HUES64 (cell line): ENCODE measurements at regions not wholly inside any gene's neighbourhood (a gene's known extent, or its start where the extent isn't known, plus 50 kb on each side); places are given as distances from the start of the nearest gene placed in this dataset.

ENCODE experiments used
- H3K27ac ChIP-seq: 2 replicates; pipeline ENCODE4 v1.7.0; 2013; ENCODE audit warnings: low read depth, low read length, inconsistent platforms
- H3K27me3 ChIP-seq: 2 replicates; pipeline ENCODE4 v1.6.1; 2013; ENCODE audit warnings: mild to moderate bottlenecking, low read length; ENCODE audit not compliant: insufficient read depth
- H3K36me3 ChIP-seq: 2 replicates; pipeline ENCODE4 v1.6.1; 2013; ENCODE audit warnings: mild to moderate bottlenecking, low read length; ENCODE audit not compliant: insufficient read depth
- H3K4me1 ChIP-seq: 2 replicates; pipeline ENCODE4 v1.6.1; 2013; ENCODE audit warnings: mild to moderate bottlenecking, low read length, moderate library complexity; ENCODE audit not compliant: insufficient read depth
- H3K4me3 ChIP-seq: 2 replicates; pipeline ENCODE4 v1.5.1; 2013; ENCODE audit warnings: mild to moderate bottlenecking, low read length, moderate library complexity
- H3K9ac ChIP-seq: 2 replicates; pipeline ENCODE4 v1.6.1; 2013; ENCODE audit warnings: mild to moderate bottlenecking, low read depth, low read length
- H3K9me3 ChIP-seq: 2 replicates; pipeline ENCODE4 v1.6.1; 2013; ENCODE audit warnings: low read depth, low read length; ENCODE audit not compliant: insufficient read depth
- WGBS: fragments of 150-250, 120-280 bp; methylation state at CpG from one replicate; pipeline ENCODE4 v1.1.7; 2013; ENCODE audit warnings: missing lambda C conversion rate; 5-methylcytosine and 5-hydroxymethylcytosine counted together

DNA sequence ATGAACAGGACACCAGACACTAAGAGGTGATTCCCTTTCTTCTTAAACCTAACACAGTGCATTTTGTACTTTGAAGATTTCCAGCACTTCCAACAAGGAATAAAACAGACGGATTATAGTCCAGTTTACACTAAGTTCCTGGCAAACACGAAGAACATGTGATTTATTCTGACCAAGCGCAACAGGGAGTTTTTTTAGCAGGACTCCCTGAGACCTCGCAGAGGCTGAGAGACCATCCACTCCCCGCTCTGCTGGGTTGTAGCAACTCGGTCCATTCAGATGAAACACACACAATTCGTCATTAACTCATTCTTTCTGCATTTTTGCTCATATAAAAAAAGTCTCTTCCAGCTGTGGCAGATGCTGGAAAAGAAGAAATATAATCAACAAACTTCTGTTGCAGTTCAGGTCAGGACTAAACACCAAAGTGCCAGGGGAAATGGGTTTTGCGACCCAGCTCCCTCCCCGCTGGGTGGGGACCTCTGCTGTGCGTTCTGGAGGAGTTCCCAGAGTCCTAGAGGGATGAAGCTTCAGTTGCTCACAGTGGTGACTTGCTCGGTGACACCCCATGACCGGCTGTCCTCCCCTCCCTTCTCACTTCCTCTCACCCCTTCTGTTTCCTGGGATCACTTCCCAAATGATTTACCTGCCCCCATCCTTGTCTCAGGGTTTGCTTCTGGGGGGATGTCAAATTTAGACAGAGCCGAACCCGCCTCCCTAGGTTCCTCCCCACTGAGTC, 52.5 kb downstream of the KCNF1 start:
- Histone ChIP-seq H3K27ac (no peak overlapping the region), H3K9me3 (no peaks in the 10 kb centered on the region), H3K4me1 (no peaks in the 10 kb centered on the region; the same call in 1 of the 2 replicates), H3K27me3 (no peaks in the 10 kb centered on the region), H3K36me3 (no peaks in the 10 kb centered on the region), H3K9ac (no peak overlapping the region), H3K4me3 (no peak overlapping the region)
- 69% methylated on average over 14 of the region's 14 CpGs for WGBS

DNA sequence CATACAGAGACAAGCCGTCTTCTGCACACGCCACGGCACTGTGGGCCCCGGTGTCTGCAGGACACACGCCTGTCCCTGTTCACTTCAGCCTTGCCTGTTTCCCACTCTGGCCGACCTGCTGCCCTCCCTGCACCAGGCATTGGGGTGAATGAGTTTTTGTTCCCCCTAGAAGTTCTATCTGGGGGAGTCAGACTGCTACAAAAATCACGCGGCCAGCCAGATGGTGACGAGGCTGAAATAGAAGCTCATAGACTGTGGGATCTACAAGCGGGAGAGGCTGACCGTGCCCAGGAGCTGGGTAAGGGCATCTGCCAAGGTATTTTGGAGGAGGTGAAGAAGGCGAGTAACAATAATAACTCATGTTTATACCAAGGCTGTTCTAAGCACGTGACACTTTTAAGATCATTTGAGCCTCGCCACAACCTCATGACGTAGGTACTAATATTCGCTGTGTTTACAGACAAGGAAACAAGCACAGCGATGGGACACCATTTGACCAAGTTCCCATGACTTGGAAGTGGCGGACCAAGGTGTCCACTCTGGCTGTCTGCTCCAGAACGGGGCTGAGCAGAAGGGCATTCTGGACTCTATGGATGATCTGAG, 53.6 kb downstream of the KCNF1 start:
- no peak overlapping the region for H3K9ac ChIP-seq
- H3K4me3 ChIP-seq = no peak overlapping the region
- no peaks in the 10 kb centered on the region for H3K9me3 ChIP-seq
- 93% methylated on average over 19 of the region's 19 CpGs for WGBS
- H3K36me3 ChIP-seq = no peaks in the 10 kb centered on the region
- H3K4me1 ChIP-seq = no peaks in the 10 kb centered on the region; the same call in 1 of the 2 replicates
- H3K27me3 ChIP-seq = no peaks in the 10 kb centered on the region
- H3K27ac ChIP-seq = no peak overlapping the region

DNA sequence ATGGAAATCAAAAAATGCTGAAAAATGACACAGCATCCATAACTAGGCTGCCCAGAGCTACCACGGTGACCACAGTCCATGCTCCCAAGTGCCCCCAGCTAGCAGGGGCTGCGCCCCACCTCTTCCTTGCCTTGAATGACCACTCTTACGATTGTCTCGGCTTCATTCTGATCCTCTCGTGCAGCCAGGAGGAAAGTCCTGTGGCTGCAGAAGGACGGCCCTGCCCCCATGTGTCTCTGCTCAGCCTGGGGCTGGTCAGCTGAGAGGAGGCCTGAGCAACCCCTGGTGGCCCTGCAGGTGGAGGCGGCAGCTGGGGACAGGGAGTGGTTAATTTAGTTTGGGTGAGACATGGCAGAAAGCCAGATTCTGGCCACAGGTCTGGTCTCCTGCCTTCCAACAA, 54.3 kb downstream of the KCNF1 start:
- WGBS = 89% methylated on average over 7 of the region's 7 CpGs
- H3K4me3 ChIP-seq = no peak overlapping the region
- no peak overlapping the region for H3K27ac ChIP-seq

DNA sequence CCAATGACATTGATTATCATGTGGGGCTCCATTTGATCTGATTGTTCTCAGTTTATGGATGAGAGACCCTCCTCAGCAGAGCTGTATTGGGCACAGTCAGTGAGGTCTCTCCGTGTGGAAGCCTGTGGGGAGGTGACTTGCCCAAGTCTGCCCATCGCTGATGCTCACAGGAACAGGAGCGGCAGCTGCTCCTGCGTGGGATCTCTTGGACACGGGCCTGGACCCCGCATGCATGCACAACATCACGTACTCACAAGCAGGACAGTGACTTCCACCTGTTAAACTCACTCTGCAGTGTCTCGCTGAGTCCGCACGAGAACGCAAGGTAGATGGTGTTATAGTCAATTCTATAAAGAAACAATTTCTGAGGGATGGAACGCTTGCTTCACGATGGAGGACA, 55.0 kb downstream of the KCNF1 start:
- WGBS = 90% methylated on average over 13 of the region's 13 CpGs
- Histone ChIP-seq H3K27ac (no peak overlapping the region), H3K36me3 (no peaks in the 10 kb centered on the region), H3K4me1 (no peaks in the 10 kb centered on the region; the same call in 1 of the 2 replicates), H3K27me3 (no peaks in the 10 kb centered on the region), H3K4me3 (no peak overlapping the region), H3K9me3 (no peaks in the 10 kb centered on the region), H3K9ac (no peak overlapping the region)

More for the DNA sequence above, 54.3 kb downstream of the KCNF1 start:
- Histone ChIP-seq H3K9ac (no peak overlapping the region), H3K36me3 (no peaks in the 10 kb centered on the region), H3K9me3 (no peaks in the 10 kb centered on the region), H3K27me3 (no peaks in the 10 kb centered on the region), H3K4me1 (no peaks in the 10 kb centered on the region; the same call in 1 of the 2 replicates)

DNA sequence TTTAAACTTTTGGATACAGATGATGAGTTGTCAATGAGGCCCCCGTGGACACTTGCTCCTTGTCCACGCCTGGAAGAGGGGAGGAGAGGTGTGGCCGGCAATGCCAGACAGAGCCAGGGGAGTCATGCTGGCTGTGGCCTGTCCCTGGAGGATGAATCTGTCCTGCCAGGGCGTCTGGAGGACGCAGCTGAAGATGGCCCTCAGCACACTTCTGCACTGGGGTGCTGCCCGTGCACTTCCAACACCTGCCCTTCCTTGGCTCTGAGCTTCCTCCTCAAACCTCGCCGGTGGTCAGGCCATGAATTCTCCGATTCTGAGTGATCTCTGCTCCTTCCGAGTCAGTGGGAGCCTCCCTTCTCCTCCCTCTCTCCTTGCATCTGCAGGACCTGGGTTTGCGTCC, 56.4 kb downstream of the KCNF1 start:
- Histone ChIP-seq H3K27me3 (no peaks in the 10 kb centered on the region), H3K36me3 (no peaks in the 10 kb centered on the region), H3K27ac (no peak overlapping the region), H3K4me3 (no peak overlapping the region), H3K9me3 (no peaks in the 10 kb centered on the region), H3K4me1 (peaks cover 6% of the 10 kb centered on the region; the same call in 1 of the 2 replicates), H3K9ac (no peak overlapping the region)
- WGBS = 92% methylated on average over 11 of the region's 11 CpGs

DNA sequence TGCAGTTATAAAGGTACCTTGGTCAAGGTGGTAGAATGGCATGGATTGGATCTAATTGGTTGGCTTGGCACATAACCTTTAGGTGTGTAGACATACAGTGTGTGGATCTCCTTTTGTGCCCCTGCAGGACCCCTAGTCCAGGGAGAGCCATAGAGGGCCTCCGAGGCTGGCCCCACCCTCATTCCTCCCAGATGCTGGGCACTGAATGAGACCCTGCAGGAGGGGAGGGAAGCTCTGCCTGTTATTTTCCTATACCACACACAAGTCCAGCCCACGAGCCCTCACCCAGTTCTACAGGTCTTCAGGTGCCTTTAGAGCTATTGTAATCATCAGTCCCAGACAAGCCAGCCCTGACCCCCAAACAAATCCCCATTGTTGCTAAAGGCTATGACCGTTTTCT, 58.9 kb downstream of the KCNF1 start:
- Histone ChIP-seq H3K4me3 (no peak overlapping the region), H3K9ac (no peak overlapping the region), H3K27me3 (no peaks in the 10 kb centered on the region), H3K4me1 (peaks cover 18% of the 10 kb centered on the region; the same call in 1 of the 2 replicates), H3K36me3 (no peaks in the 10 kb centered on the region), H3K27ac (no peak overlapping the region), H3K9me3 (no peaks in the 10 kb centered on the region)
- WGBS = 47% methylated on average over 3 of the region's 3 CpGs

DNA sequence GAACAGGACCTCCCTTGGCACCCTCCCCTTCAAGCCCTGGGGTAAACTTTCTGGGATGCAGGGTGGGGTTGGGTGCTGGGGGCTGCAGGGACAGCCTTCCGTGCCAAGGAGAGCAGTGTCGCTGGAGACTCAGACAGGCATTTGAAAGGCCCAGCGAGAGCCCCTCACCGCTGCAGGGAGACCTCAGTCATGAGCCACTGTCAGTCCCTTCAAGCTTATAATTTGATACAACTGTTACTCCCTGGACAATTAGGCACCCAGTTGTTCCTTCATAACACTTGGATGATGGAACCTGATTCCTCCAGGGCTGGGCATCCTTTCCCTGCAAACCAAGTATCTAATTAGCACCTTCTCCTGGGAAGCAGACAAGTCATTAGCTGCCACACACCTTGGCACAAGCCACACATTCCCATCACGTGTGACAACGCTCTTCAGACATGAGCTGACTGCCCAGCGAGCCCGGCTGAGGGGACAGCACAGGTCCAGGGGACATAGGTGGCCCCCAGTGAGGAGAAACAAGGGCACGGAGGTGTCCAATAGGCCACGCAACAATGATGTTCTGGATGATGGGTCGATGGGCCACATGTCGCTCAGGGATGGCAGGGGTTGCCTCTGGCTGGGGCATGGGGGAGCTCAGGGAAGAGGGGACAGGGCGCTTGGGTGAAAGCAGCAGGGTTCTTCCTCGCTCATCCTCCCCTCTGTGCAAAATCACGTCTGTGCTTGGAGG, 59.6 kb downstream of the KCNF1 start:
- Histone ChIP-seq H3K9me3 (no peaks in the 10 kb centered on the region), H3K9ac (no peak overlapping the region), H3K4me1 (peaks cover 18% of the 10 kb centered on the region; the same call in 1 of the 2 replicates), H3K27me3 (no peaks in the 10 kb centered on the region), H3K36me3 (no peaks in the 10 kb centered on the region), H3K4me3 (no peak overlapping the region), H3K27ac (no peak overlapping the region)
- 87% methylated on average over 15 of the region's 15 CpGs for WGBS

DNA sequence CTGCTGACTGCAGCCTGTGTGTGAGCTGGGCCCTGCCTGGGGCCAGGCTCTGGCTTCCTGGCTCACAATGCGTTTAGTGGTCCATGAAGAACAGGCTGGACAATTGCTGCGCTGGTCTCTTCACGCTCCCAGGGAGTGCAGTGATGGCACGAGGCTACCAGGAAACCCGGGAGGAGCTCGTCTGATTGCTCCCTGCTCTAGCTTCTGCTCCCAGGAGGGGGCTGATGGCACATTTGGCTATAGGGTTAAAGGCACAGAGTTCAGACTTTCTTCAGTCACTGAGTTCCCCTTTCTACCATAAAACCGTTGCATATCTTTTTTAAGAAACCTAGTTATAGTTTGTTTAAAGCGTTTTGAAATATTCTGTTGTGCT, 60.1 kb downstream of the KCNF1 start:
- H3K9me3 ChIP-seq = no peaks in the 10 kb centered on the region
- H3K4me3 ChIP-seq = no peak overlapping the region
- WGBS = 64% methylated on average over 7 of the region's 8 CpGs
- no peak overlapping the region for H3K9ac ChIP-seq
- no peak overlapping the region for H3K27ac ChIP-seq
- H3K27me3 ChIP-seq = no peaks in the 10 kb centered on the region
- no peaks in the 10 kb centered on the region for H3K36me3 ChIP-seq
- H3K4me1 ChIP-seq = peaks cover 20% of the 10 kb centered on the region; the same call in 1 of the 2 replicates

DNA sequence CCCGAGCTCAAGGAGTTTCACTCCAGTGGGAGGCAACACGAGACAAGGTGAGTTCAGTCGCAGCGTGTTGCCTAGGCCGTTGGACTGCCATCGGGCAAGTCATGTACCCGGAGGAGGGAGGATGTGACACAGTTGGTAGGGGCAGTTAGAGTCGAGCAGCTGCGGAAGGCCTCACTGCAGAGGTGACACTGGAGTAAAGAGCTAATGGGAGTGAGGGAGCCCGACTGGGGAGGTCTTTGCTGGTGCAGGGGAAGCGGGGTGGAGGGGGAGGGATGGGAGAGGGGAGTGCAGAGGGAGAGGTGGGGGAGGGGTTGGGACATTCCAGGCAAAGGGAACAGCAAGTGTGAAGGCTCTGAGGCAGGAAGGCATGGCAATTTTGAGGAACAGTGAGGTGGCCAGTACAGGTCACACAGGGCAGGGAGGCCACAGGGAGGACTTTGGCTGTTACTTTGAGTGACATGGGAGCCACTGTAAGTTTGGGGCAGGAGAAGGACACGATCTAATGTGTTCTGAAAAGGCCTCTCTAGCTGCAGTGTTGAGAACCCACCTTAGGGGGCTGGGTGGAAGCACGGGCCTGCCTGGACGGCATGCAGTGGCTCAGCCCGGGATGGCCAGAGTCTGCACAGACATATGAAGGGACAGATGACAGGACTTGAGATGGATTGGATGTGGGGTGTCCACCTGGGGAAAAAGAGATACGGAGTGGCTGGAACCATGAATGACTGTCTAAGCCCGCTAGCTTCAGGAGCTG, 61.1 kb downstream of the KCNF1 start:
- no peak overlapping the region for H3K9ac ChIP-seq
- H3K9me3 ChIP-seq = no peaks in the 10 kb centered on the region
- no peak overlapping the region for H3K27ac ChIP-seq
- peaks cover 29% of the 10 kb centered on the region for H3K4me1 ChIP-seq
- no peaks in the 10 kb centered on the region for H3K27me3 ChIP-seq
- WGBS = 82% methylated on average over 17 of the region's 17 CpGs
- H3K36me3 ChIP-seq = no peaks in the 10 kb centered on the region
- no peak overlapping the region for H3K4me3 ChIP-seq

DNA sequence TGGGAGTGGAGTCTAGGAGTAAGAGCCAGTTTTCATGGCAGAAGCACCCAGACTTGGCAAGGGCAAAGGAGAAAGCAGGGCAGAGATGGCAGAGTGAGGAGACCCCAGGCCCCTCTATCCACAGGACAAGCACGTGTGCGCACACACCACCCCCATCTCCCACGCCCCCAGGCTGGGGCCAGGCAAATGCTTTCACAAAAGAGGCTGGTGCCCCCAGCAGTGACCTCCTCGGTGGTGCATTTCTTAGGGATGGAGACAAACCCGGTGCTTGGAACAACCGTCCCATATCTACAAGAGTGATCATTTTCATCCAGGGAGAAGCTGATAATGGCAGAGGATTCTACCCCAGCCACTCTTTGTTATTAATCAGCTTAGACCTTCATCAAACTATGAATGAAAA, 62.0 kb downstream of the KCNF1 start:
- WGBS = 53% methylated on average over 6 of the region's 6 CpGs
- Histone ChIP-seq H3K4me1 (peaks cover 34% of the 10 kb centered on the region), H3K9ac (no peak overlapping the region), H3K9me3 (no peaks in the 10 kb centered on the region), H3K27me3 (no peaks in the 10 kb centered on the region), H3K36me3 (no peaks in the 10 kb centered on the region), H3K27ac (peak overlapping the region; percentile 3; the same call in 1 of the 2 replicates), H3K4me3 (no peak overlapping the region)

DNA sequence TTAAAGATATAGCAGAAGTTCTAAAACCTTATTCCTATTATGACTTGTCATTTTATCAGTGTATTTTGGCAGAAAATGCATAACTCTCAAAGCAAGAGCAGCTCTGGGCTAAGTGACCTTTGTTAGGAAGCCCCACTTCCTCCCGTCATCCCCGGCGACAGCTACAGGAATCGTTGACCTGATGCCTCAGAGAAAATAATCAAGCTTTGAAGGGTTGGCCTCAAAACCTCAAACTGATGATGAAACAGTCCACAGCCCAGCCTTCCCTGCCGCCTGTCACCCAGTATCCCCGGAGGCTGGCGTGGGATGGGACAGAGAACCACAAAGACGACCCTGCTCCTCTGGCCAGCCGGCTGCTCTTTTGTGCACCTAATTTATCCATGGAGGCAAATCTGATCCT, 65.3 kb downstream of the KCNF1 start:
- Histone ChIP-seq H3K9ac (no peak overlapping the region), H3K27ac (no peak overlapping the region), H3K9me3 (no peaks in the 10 kb centered on the region), H3K4me3 (no peak overlapping the region), H3K36me3 (no peaks in the 10 kb centered on the region), H3K27me3 (no peaks in the 10 kb centered on the region), H3K4me1 (peaks cover 33% of the 10 kb centered on the region)
- 53% methylated on average over 9 of the region's 9 CpGs for WGBS
